PFSK-1 (cell line): ENCODE measurements at regions not wholly inside any gene's neighbourhood (a gene's known extent, or its start where the extent isn't known, plus 50 kb on each side); places are given as distances from the start of the nearest gene placed in this dataset.

ENCODE experiments used
- FOXP2 ChIP-seq: optimal IDR thresholded peaks from 2 replicates; pipeline ENCODE3; 2011; ENCODE audit warnings: borderline replicate concordance, control low read depth, inconsistent platforms; ENCODE audit not compliant: insufficient read depth; ENCODE audit errors: extremely low read length, extremely low read depth
- POLR2AphosphoS5 ChIP-seq: IDR thresholded peaks from 2 replicates; pipeline ENCODE4 v1.6.1; 2012; ENCODE audit warnings: low read depth, mild to moderate bottlenecking, control low read depth, low read length, moderate library complexity
- SIN3A ChIP-seq: IDR thresholded peaks from 2 replicates; pipeline ENCODE4 v1.6.1; 2012; ENCODE audit warnings: mild to moderate bottlenecking, low read length, moderate library complexity, borderline replicate concordance; ENCODE audit not compliant: insufficient read depth
- TAF1 ChIP-seq: IDR thresholded peaks from 2 replicates; pipeline ENCODE4 v1.6.1; 2012; ENCODE audit warnings: low read length, control low read depth, borderline replicate concordance; ENCODE audit not compliant: insufficient read depth
- TF ChIP-seq, protein P1 (sequence below), 2 experiments: IDR thresholded peaks; 2 replicates each; pipeline versions ENCODE4 v1.6.1 to v1.8.0; 2011 to 2012; ENCODE audit warnings: low read depth in 2 of 2, low read length in 2 of 2, control low read depth in 1 of 2, inconsistent platforms in 1 of 2, mild to moderate bottlenecking in 1 of 2, moderate library complexity in 1 of 2; ENCODE audit not compliant: insufficient read depth in 1 of 2

DNA sequence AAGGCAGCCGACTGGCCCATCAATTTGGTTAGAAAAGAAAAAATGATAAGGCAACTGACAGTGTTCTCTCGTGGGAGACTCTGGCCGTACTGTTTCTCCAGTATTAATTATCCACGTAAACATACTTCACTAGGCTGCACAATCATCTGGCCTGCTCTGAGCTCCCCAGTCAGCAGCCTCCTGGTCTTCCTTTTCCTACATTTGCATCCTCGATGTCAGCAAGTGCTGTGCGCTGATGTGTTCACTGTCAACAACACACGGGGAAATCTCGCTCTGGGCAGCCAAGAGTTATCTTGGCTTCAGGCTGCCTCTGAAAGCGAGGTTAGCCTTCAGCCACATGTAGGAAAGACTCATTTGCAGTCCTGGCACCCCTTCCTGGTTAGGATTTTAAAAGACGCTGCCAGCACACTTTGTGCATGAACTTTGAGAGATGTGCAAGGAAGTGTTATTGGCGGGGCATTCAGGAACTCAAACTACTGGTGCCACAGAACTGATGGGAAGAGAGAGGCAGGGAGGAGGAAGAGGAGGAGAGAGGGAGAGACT is 460.5 kb upstream of the ARID1B start:
- TF ChIP-seq FOXP2 (no peak), POLR2AphosphoS5 (no peak), TAF1 (no peak), SIN3A (no peak)
- TF ChIP-seq, protein P1, sequence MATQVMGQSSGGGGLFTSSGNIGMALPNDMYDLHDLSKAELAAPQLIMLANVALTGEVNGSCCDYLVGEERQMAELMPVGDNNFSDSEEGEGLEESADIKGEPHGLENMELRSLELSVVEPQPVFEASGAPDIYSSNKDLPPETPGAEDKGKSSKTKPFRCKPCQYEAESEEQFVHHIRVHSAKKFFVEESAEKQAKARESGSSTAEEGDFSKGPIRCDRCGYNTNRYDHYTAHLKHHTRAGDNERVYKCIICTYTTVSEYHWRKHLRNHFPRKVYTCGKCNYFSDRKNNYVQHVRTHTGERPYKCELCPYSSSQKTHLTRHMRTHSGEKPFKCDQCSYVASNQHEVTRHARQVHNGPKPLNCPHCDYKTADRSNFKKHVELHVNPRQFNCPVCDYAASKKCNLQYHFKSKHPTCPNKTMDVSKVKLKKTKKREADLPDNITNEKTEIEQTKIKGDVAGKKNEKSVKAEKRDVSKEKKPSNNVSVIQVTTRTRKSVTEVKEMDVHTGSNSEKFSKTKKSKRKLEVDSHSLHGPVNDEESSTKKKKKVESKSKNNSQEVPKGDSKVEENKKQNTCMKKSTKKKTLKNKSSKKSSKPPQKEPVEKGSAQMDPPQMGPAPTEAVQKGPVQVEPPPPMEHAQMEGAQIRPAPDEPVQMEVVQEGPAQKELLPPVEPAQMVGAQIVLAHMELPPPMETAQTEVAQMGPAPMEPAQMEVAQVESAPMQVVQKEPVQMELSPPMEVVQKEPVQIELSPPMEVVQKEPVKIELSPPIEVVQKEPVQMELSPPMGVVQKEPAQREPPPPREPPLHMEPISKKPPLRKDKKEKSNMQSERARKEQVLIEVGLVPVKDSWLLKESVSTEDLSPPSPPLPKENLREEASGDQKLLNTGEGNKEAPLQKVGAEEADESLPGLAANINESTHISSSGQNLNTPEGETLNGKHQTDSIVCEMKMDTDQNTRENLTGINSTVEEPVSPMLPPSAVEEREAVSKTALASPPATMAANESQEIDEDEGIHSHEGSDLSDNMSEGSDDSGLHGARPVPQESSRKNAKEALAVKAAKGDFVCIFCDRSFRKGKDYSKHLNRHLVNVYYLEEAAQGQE (IDR thresholded peaks at IDR 0.05; ENCODE audit: insufficient read depth in 1 of 2, low read depth in 2 of 2, low read length in 2 of 2): no peak

DNA sequence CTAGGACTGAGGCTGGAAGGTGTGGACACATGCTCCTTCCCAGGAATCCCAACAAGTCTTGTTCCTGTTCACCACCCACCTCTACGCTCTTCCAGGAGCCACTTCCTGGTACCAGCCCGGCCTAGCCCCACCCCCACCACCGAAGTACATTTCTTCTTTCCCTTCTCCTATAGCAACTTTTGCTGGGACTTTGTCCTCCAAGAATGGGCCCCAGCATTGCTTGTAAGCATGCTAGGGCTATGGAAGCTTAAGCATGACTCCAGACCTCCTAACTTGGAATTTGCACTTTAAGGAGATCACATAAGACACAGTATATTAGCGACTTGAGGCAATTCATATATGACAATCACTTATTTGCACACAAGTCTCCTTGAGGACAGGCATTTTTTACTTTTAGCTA is 462.0 kb upstream of the ARID1B start:
- TF ChIP-seq, protein P1 (IDR thresholded peaks at IDR 0.05; ENCODE audit: insufficient read depth in 1 of 2, low read depth in 2 of 2, low read length in 2 of 2): no peak
- no peak for TF ChIP-seq POLR2AphosphoS5
- TF ChIP-seq FOXP2: no peak
- TF ChIP-seq SIN3A: no peak
- TF ChIP-seq TAF1: no peak

- TF ChIP-seq, protein P1 (IDR thresholded peaks at IDR 0.05; ENCODE audit: insufficient read depth in 1 of 2, low read depth in 2 of 2, low read length in 2 of 2): no peak
- TF ChIP-seq TAF1: no peak
- no peak for TF ChIP-seq POLR2AphosphoS5
- TF ChIP-seq SIN3A: no peak
- no peak for TF ChIP-seq FOXP2
Measured at GRCh38 chr6:156313037-156313436, 464.1 kb upstream of the ARID1B start.

- TF ChIP-seq SIN3A (no peak), POLR2AphosphoS5 (no peak), TAF1 (no peak), FOXP2 (no peak)
- TF ChIP-seq, protein P1 (IDR thresholded peaks at IDR 0.05; ENCODE audit: insufficient read depth in 1 of 2, low read depth in 2 of 2, low read length in 2 of 2): no peak
Measured at GRCh38 chr6:156311291-156311690, 465.9 kb upstream of the ARID1B start.
